Mononuclear cell (primary cell): ENCODE measurements at regions not wholly inside any gene's neighbourhood (a gene's known extent, or its start where the extent isn't known, plus 50 kb on each side); places are given as distances from the start of the nearest gene placed in this dataset.
"Not testable (repeated sequence)": the region's sequence is repeated elsewhere in the genome, so short reads cannot be mapped to it uniquely, and the experiment has no call there.

Source experiments
- H3K27me3 ChIP-seq: 2 replicates; pipeline ENCODE4 v1.6.0; 2011; ENCODE audit warnings: low read length, control low read depth; ENCODE audit not compliant: insufficient read depth
- H3K4me1 ChIP-seq: 2 replicates; pipeline ENCODE4 v1.5.1; 2011; ENCODE audit warnings: mild to moderate bottlenecking, low read length, control low read depth; ENCODE audit not compliant: insufficient read depth
- H3K4me3 ChIP-seq: 2 replicates; pipeline ENCODE4 v1.5.1; 2011; ENCODE audit warnings: mild to moderate bottlenecking, low read length, moderate library complexity
- H3K9me3 ChIP-seq: 2 replicates; pipeline ENCODE4 v1.5.1; 2011; ENCODE audit warnings: low read depth, mild to moderate bottlenecking, control low read depth, low read length

GRCh38 chr1:212515329-212515760, 82.6 kb downstream of the NENF start:
- H3K27me3 ChIP-seq = peaks cover 50% of the 10 kb centered on the region
- peaks cover 9% of the 10 kb centered on the region for H3K4me1 ChIP-seq
- H3K4me3 ChIP-seq = no peak overlapping the region
- no peaks in the 10 kb centered on the region for H3K9me3 ChIP-seq

- peaks cover 50% of the 10 kb centered on the region for H3K27me3 ChIP-seq
- H3K9me3 ChIP-seq, H3K4me1 ChIP-seq, H3K4me3 ChIP-seq: not testable (repeated sequence)
Observed at GRCh38 chr1:212516012-212516411, 83.3 kb downstream of the NENF start.

- no peak overlapping the region for H3K4me3 ChIP-seq
- no peaks in the 10 kb centered on the region for H3K9me3 ChIP-seq
- H3K4me1 ChIP-seq = peaks cover 9% of the 10 kb centered on the region
- peaks cover 29% of the 10 kb centered on the region for H3K27me3 ChIP-seq
Observed at GRCh38 chr1:212518188-212519054, 85.7 kb downstream of the NENF start.

GRCh38 chr1:212519131-212519530, 86.4 kb downstream of the NENF start:
- H3K4me3 ChIP-seq = no peak overlapping the region
- peaks cover 22% of the 10 kb centered on the region for H3K27me3 ChIP-seq
- H3K9me3 ChIP-seq = no peaks in the 10 kb centered on the region
- H3K4me1 ChIP-seq = peaks cover 4% of the 10 kb centered on the region

GRCh38 chr1:212520299-212520698, 87.6 kb downstream of the NENF start:
- Histone ChIP-seq H3K4me1 (no peaks in the 10 kb centered on the region), H3K9me3 (no peaks in the 10 kb centered on the region), H3K27me3 (peaks cover 16% of the 10 kb centered on the region), H3K4me3 (no peak overlapping the region)

- no peaks in the 10 kb centered on the region for H3K4me1 ChIP-seq
- H3K4me3 ChIP-seq = no peak overlapping the region
- no peaks in the 10 kb centered on the region for H3K9me3 ChIP-seq
- H3K27me3 ChIP-seq = peaks cover 12% of the 10 kb centered on the region
Observed at GRCh38 chr1:212520746-212521145, 87.8 kb upstream of the ATF3 start.

- H3K4me3 ChIP-seq = no peak overlapping the region
- no peaks in the 10 kb centered on the region for H3K9me3 ChIP-seq
- H3K27me3 ChIP-seq = peaks cover 4% of the 10 kb centered on the region
- no peaks in the 10 kb centered on the region for H3K4me1 ChIP-seq
Observed at GRCh38 chr1:212525479-212526110, 83.0 kb upstream of the ATF3 start.

GRCh38 chr1:212526111-212526491, 82.5 kb upstream of the ATF3 start:
- Histone ChIP-seq H3K27me3 (peaks cover 4% of the 10 kb centered on the region), H3K4me1 (no peaks in the 10 kb centered on the region), H3K9me3 (no peaks in the 10 kb centered on the region), H3K4me3 (no peak overlapping the region)

GRCh38 chr1:212528501-212528900, 80.1 kb upstream of the ATF3 start:
- no peaks in the 10 kb centered on the region for H3K9me3 ChIP-seq
- no peaks in the 10 kb centered on the region for H3K4me1 ChIP-seq

GRCh38 chr1:212529211-212529741, 79.3 kb upstream of the ATF3 start:
- H3K27me3 ChIP-seq = peaks cover 4% of the 10 kb centered on the region
- no peak overlapping the region for H3K4me3 ChIP-seq
- H3K9me3 ChIP-seq = no peaks in the 10 kb centered on the region
- H3K4me1 ChIP-seq = no peaks in the 10 kb centered on the region

More at GRCh38 chr1:212528501-212528900, 80.1 kb upstream of the ATF3 start:
- Histone ChIP-seq H3K4me3 (no peak overlapping the region), H3K27me3 (peaks cover 4% of the 10 kb centered on the region)

GRCh38 chr1:212531267-212531666, 77.3 kb upstream of the ATF3 start:
- H3K27me3 ChIP-seq = peaks cover 4% of the 10 kb centered on the region
- no peak overlapping the region for H3K4me3 ChIP-seq
- no peaks in the 10 kb centered on the region for H3K9me3 ChIP-seq
- H3K4me1 ChIP-seq = no peaks in the 10 kb centered on the region

GRCh38 chr1:212531796-212532195, 76.8 kb upstream of the ATF3 start:
- no peaks in the 10 kb centered on the region for H3K9me3 ChIP-seq
- no peaks in the 10 kb centered on the region for H3K4me1 ChIP-seq

GRCh38 chr1:212532469-212533147, 76.0 kb upstream of the ATF3 start:
- Histone ChIP-seq H3K27me3 (peaks cover 4% of the 10 kb centered on the region), H3K4me3 (no peak overlapping the region), H3K4me1 (no peaks in the 10 kb centered on the region), H3K9me3 (peaks cover 4% of the 10 kb centered on the region)

More at GRCh38 chr1:212531796-212532195, 76.8 kb upstream of the ATF3 start:
- Histone ChIP-seq H3K27me3 (peaks cover 4% of the 10 kb centered on the region), H3K4me3 (no peak overlapping the region)

GRCh38 chr1:212533148-212533517, 75.4 kb upstream of the ATF3 start:
- H3K27me3 ChIP-seq = peaks cover 4% of the 10 kb centered on the region
- no peak overlapping the region for H3K4me3 ChIP-seq
- H3K4me1 ChIP-seq = no peaks in the 10 kb centered on the region

GRCh38 chr1:212536586-212536985, 72.0 kb upstream of the ATF3 start:
- Histone ChIP-seq H3K4me3 (no peak overlapping the region), H3K27me3 (no peaks in the 10 kb centered on the region), H3K9me3 (peaks cover 8% of the 10 kb centered on the region), H3K4me1 (no peaks in the 10 kb centered on the region)

More at GRCh38 chr1:212533148-212533517, 75.4 kb upstream of the ATF3 start:
- H3K9me3 ChIP-seq = peaks cover 8% of the 10 kb centered on the region
